ENCODE measurements at regions not wholly inside any gene's neighbourhood (a gene's known extent, or its start where the extent isn't known, plus 50 kb on each side); places are given as distances from the start of the nearest gene placed in this dataset.

GRCh38 chr7:80063834-80064233 lies 70.8 kb upstream of the GNAI1 start:
- no peak for TF ChIP-seq EZH2 (IDR thresholded peaks at IDR 0.05; ENCODE audit: insufficient read depth, poor library complexity, severe bottlenecking)
- no peak for TF ChIP-seq EZH2phosphoT487 (IDR thresholded peaks at IDR 0.05; ENCODE audit: insufficient read depth, low read depth)

All from GM23248 (cell line).